ENCODE measurements at regions not wholly inside any gene's neighbourhood (a gene's known extent, or its start where the extent isn't known, plus 50 kb on each side); places are given as distances from the start of the nearest gene placed in this dataset.

GRCh38 chr2:60614319-60614718 is 60.9 kb upstream of the BCL11A start:
- Histone ChIP-seq H3K9me3 (ENCODE audit: control insufficient read depth, insufficient read depth, low read depth, low read length) (no peaks in the 10 kb centered on the region), H3K36me3 (ENCODE audit: control insufficient read depth in 2 of 2, insufficient read depth in 1 of 2, low read length in 2 of 2) (no peaks in the 10 kb centered on the region), H3K4me1 (ENCODE audit: control insufficient read depth, insufficient read depth, low read length) (no peaks in the 10 kb centered on the region), H3K4me3 (ENCODE audit: low read depth, low read length) (no peak overlapping the region), H3K27ac (ENCODE audit: extremely low read depth, low read depth, low read length) (no peak overlapping the region)
- POLR2A ChIA-PET, result no interaction called here
- no peak for TF ChIP-seq ZNF658 (tag by site-specific recombination; IDR thresholded peaks at IDR 0.05)
- TF ChIP-seq ZBTB6 (tag by site-specific recombination; IDR thresholded peaks at IDR 0.05), result no peak
- TF ChIP-seq, protein P1, sequence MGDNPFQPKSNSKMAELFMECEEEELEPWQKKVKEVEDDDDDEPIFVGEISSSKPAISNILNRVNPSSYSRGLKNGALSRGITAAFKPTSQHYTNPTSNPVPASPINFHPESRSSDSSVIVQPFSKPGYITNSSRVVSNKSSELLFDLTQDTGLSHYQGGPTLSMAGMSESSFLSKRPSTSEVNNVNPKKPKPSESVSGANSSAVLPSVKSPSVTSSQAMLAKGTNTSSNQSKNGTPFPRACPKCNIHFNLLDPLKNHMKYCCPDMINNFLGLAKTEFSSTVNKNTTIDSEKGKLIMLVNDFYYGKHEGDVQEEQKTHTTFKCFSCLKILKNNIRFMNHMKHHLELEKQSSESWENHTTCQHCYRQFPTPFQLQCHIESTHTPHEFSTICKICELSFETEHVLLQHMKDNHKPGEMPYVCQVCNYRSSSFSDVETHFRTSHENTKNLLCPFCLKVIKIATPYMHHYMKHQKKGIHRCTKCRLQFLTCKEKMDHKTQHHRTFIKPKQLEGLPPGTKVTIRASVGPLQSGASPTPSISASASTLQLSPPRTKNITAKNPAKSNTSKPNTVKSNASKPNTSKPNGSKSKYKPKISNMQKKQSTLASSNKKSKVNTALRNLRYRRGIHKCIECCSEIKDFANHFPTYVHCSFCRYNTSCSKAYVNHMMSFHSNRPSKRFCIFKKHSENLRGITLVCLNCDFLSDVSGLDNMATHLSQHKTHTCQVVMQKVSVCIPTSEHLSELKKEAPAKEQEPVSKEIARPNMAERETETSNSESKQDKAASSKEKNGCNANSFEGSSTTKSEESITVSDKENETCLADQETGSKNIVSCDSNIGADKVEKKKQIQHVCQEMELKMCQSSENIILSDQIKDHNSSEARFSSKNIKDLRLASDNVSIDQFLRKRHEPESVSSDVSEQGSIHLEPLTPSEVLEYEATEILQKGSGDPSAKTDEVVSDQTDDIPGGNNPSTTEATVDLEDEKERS (tag by site-specific recombination; IDR thresholded peaks at IDR 0.05), result no peak
- no peak for TF ChIP-seq SCRT2 (tag by site-specific recombination; IDR thresholded peaks at IDR 0.05)
- TF ChIP-seq ZNF670 (tag by site-specific recombination; IDR thresholded peaks at IDR 0.05; ENCODE audit: low read depth), result no peak
- TF ChIP-seq, protein P2, sequence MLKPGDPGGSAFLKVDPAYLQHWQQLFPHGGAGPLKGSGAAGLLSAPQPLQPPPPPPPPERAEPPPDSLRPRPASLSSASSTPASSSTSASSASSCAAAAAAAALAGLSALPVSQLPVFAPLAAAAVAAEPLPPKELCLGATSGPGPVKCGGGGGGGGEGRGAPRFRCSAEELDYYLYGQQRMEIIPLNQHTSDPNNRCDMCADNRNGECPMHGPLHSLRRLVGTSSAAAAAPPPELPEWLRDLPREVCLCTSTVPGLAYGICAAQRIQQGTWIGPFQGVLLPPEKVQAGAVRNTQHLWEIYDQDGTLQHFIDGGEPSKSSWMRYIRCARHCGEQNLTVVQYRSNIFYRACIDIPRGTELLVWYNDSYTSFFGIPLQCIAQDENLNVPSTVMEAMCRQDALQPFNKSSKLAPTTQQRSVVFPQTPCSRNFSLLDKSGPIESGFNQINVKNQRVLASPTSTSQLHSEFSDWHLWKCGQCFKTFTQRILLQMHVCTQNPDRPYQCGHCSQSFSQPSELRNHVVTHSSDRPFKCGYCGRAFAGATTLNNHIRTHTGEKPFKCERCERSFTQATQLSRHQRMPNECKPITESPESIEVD (tag by site-specific recombination; IDR thresholded peaks at IDR 0.05), result no peak
- no peak for TF ChIP-seq ZNF791 (tag by site-specific recombination; IDR thresholded peaks at IDR 0.05)
- TF ChIP-seq ZNF292 (tag by site-specific recombination; IDR thresholded peaks at IDR 0.05; ENCODE audit: borderline replicate concordance, low read depth), result no peak
- TF ChIP-seq ZNF623 (tag by site-specific recombination; IDR thresholded peaks at IDR 0.05), result no peak
- no peak for TF ChIP-seq ZNF404 (tag by site-specific recombination; IDR thresholded peaks at IDR 0.05)
- TF ChIP-seq ZNF704 (tag by site-specific recombination; IDR thresholded peaks at IDR 0.05), result no peak
- CTCF ChIA-PET, result no interaction called here

DNA sequence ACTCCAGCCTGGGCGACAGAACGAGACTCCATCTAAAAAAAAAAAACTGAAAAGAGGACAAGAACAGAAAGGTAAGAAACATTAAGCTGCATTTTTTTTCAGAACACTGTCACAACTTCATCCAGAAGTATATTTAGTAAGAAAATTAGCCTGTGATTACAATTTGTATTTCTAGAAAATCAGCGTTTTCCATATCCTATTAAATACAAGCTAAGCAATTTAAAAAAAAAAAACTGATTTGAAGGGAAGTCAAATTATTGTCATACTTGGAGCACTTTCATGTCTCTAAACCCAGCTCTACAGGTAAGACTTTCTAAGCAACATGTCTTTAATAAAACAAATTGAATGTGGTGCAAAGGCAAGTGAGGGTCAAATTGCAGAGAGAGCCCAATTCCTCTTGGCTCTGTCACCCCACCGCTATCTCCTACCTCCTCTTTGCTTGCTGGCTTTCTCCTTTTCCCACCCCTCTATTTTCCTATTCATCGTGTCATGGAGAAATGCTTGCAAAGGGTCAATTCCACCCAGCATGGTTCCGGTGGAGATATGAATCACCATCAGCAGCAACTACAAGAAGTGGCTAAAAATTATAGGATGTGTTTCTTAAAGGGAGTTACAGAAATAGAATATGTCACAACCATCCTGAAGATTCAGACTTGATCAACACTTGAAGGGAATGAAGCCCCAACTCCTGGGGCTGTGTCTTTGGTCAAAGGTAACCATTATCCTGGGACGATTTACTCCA is 68.4 kb upstream of the BCL11A start:
- Histone ChIP-seq H3K36me3 (ENCODE audit: control insufficient read depth in 2 of 2, insufficient read depth in 1 of 2, low read length in 2 of 2) (no peaks in the 10 kb centered on the region), H3K9me3 (ENCODE audit: control insufficient read depth, insufficient read depth, low read depth, low read length) (no peaks in the 10 kb centered on the region), H3K4me3 (ENCODE audit: low read depth, low read length) (no peak overlapping the region), H3K4me1 (ENCODE audit: control insufficient read depth, insufficient read depth, low read length) (no peaks in the 10 kb centered on the region), H3K27ac (ENCODE audit: extremely low read depth, low read depth, low read length) (no peak overlapping the region)
- POLR2A ChIA-PET, result no interaction called here
- no peak for TF ChIP-seq GLIS1 (tag by site-specific recombination; IDR thresholded peaks at IDR 0.05)
- TF ChIP-seq ZNF404 (tag by site-specific recombination; IDR thresholded peaks at IDR 0.05), result no peak
- CTCF ChIA-PET, result interaction anchor here (0.5 to 0.7 kb wide), 3 partner anchors 52 to 328 kb away, joined by 3 to 6 read pairs (median 3); no protein-coding TSS in a partner anchor

GRCh38 chr2:60623040-60623439 is 69.6 kb upstream of the BCL11A start:
- no peaks in the 10 kb centered on the region for H3K9me3 ChIP-seq (ENCODE audit: control insufficient read depth, insufficient read depth, low read depth, low read length)

More at GRCh38 chr2:60623040-60623439, 69.6 kb upstream of the BCL11A start:
- Histone ChIP-seq H3K4me1 (ENCODE audit: control insufficient read depth, insufficient read depth, low read length) (no peaks in the 10 kb centered on the region), H3K27ac (ENCODE audit: extremely low read depth, low read depth, low read length) (no peak overlapping the region), H3K36me3 (ENCODE audit: control insufficient read depth in 2 of 2, insufficient read depth in 1 of 2, low read length in 2 of 2) (no peaks in the 10 kb centered on the region), H3K4me3 (ENCODE audit: low read depth, low read length) (no peak overlapping the region)
- ChIA-PET CTCF (no interaction called here), POLR2A (no interaction called here)
- TF ChIP-seq ZNF658 (tag by site-specific recombination; IDR thresholded peaks at IDR 0.05), result no peak

Measured in HEK293 (cell line).